SU-DHL-6 (cell line): ENCODE measurements at regions not wholly inside any gene's neighbourhood (a gene's known extent, or its start where the extent isn't known, plus 50 kb on each side); places are given as distances from the start of the nearest gene placed in this dataset.

Source experiments
- EZH2phosphoT487 ChIP-seq: fragments of 200-600 bp; sonication (generic), shearing (Covaris generic); conservative IDR thresholded peaks from 2 replicates; pipeline ENCODE4 v1.6.1; 2018; ENCODE audit warnings: mild to moderate bottlenecking, antibody characterized with exemption, low read length, moderate library complexity, mixed read lengths
- TF ChIP-seq, protein P1 (sequence below): fragments of 200-600 bp; sonication (generic); IDR thresholded peaks from one replicate; pipeline ENCODE4 v1.5.1; 2017; ENCODE audit warnings: antibody characterized with exemption, mild to moderate bottlenecking, low read length, moderate library complexity; ENCODE audit not compliant: insufficient read depth, poor library complexity, severe bottlenecking

DNA sequence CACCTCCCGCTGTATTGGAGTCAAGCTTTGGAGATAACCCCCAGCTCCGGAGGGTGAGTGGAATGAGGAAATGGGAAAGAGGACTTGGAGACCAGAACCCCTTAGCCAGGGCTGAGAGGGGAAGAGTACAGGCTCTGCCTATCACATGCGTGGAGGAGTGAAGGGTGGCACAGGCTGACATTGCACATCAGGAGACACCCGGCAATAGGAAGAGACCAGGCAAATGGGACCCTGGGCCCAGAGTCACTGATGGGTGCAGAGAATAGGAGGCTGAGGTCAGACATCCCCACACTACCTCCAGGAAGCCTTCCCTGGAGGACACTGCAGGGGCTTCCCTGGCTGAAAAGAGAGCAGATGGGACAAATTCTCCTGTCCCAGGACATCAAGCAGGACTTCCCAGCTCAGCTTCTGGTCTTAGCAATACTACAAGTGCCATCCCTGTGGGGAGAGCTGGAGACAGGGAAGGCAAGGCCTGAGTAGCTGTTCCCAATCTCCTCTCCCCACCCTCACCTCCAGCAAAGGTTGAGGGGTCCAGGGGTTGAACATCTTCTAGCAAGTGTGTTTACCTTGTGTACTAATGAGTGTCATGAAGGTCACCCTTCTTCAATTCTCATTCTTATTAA lies 160.7 kb downstream of the BUD13 start:
- TF ChIP-seq, protein P1, sequence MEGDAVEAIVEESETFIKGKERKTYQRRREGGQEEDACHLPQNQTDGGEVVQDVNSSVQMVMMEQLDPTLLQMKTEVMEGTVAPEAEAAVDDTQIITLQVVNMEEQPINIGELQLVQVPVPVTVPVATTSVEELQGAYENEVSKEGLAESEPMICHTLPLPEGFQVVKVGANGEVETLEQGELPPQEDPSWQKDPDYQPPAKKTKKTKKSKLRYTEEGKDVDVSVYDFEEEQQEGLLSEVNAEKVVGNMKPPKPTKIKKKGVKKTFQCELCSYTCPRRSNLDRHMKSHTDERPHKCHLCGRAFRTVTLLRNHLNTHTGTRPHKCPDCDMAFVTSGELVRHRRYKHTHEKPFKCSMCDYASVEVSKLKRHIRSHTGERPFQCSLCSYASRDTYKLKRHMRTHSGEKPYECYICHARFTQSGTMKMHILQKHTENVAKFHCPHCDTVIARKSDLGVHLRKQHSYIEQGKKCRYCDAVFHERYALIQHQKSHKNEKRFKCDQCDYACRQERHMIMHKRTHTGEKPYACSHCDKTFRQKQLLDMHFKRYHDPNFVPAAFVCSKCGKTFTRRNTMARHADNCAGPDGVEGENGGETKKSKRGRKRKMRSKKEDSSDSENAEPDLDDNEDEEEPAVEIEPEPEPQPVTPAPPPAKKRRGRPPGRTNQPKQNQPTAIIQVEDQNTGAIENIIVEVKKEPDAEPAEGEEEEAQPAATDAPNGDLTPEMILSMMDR = no peak
- no peak for TF ChIP-seq EZH2phosphoT487
